H1 (cell line): ENCODE measurements at regions not wholly inside any gene's neighbourhood (a gene's known extent, or its start where the extent isn't known, plus 50 kb on each side); places are given as distances from the start of the nearest gene placed in this dataset.

Experiments used
- CHD7 ChIP-seq: fragments of 300-600 bp; sonication (generic); IDR thresholded peaks from 2 replicates; pipeline ENCODE4 v1.7.1; 2012; ENCODE audit warnings: low read length, moderate library complexity, mild to moderate bottlenecking, inconsistent platforms; ENCODE audit not compliant: insufficient replicate concordance
- EZH2 ChIP-seq: fragments of 200-600 bp; sonication (generic); IDR thresholded peaks from 2 replicates; pipeline ENCODE4 v1.7.1; 2012; ENCODE audit warnings: low read depth, mild to moderate bottlenecking, moderate library complexity, low read length, inconsistent platforms; ENCODE audit not compliant: severe bottlenecking
- TF ChIP-seq, protein P1 (sequence below): IDR thresholded peaks from 2 replicates; pipeline ENCODE4 v1.6.1; 2012; ENCODE audit warnings: inconsistent platforms

- TF ChIP-seq CHD7 (no peak), EZH2 (no peak)
- TF ChIP-seq, protein P1, sequence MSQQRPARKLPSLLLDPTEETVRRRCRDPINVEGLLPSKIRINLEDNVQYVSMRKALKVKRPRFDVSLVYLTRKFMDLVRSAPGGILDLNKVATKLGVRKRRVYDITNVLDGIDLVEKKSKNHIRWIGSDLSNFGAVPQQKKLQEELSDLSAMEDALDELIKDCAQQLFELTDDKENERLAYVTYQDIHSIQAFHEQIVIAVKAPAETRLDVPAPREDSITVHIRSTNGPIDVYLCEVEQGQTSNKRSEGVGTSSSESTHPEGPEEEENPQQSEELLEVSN, result no peak
These were observed 145.2 kb upstream of the MMADHC start (continued) for GRCh38 chr2:149732730-149733290.
